HepG2 (cell line): ENCODE measurements at regions not wholly inside any gene's neighbourhood (a gene's known extent, or its start where the extent isn't known, plus 50 kb on each side); places are given as distances from the start of the nearest gene placed in this dataset.

Experiments
- ATAC-seq: fragments of 200-7000 bp; cut with Tn5 transposase; 3 replicates; pipeline ENCODE4 v1.9.1; 2020; ENCODE audit warnings: mild to moderate bottlenecking, moderate library complexity
- BruUV-seq: library from RNA; stranded (reverse); fragments of 400-500 nt; replicated peaks from 2 replicates; lab custom pipeline; 2021; lab: Mats Ljungman, UMichigan
- CTCF ChIA-PET: fragments of 300-600 bp; formaldehyde crosslinking; extraction: SDS; loops from one replicate; lab custom pipeline; 2021; ENCODE audit warnings: low total read pairs, inconsistent platforms, low intra/inter-chr PET ratio; lab: Yijun Ruan, JAX
- POLR2A ChIA-PET: fragments of 350-600 bp; sonication (Branson Sonifier 250); formaldehyde crosslinking; loops from one replicate; lab custom pipeline; 2020; ENCODE audit warnings: antibody characterized with exemption, inconsistent platforms; lab: Yijun Ruan, JAX
- DNase-seq: peaks from one replicate; pipeline ENCODE4 v3.0.0-alpha.2; 2015; ENCODE audit warnings: low spot score
- FAIRE-seq: peaks from 3 replicates; lab custom pipeline; 2011; peaks lifted over from hg19 to GRCh38; lab: Jason Lieb, UNC
- H2AFZ ChIP-seq: one replicate; pipeline ENCODE4 v1.6.1; 2011; ENCODE audit warnings: low read length, inconsistent platforms
- H3K27ac ChIP-seq: fragments of 300-600 bp; 3 replicates; pipeline ENCODE4 v1.8.0; 2011; ENCODE audit warnings: mixed run types, mild to moderate bottlenecking, mixed read lengths, low read length, inconsistent platforms; ENCODE audit not compliant: insufficient read depth; ENCODE audit errors: extremely low read length
- H3K27me3 ChIP-seq, 2 experiments: fragments of 200-600 bp in 1 of 2; 2 replicates in 1 of 2; 3 replicates in 1 of 2; pipeline versions ENCODE4 v1.6.0 to v1.8.0; 2011; ENCODE audit warnings: low read length in 2 of 2, mild to moderate bottlenecking in 2 of 2, moderate library complexity in 2 of 2, inconsistent platforms in 1 of 2; ENCODE audit not compliant: insufficient read depth in 2 of 2, control insufficient read depth in 1 of 2
- H3K36me3 ChIP-seq, 2 experiments: fragments of 200-600 bp in 1 of 2; replicated peaks in 1 of 2; 2 replicates in 1 of 2; 3 replicates in 1 of 2; pipeline versions ENCODE4 v1.5.1 to v1.8.0; 2011; ENCODE audit warnings: low read length in 2 of 2, inconsistent platforms in 1 of 2; ENCODE audit not compliant: insufficient read depth in 2 of 2, control insufficient read depth in 1 of 2
- H3K4me1 ChIP-seq: 2 replicates; pipeline ENCODE4 v1.5.1; 2012; ENCODE audit warnings: low read length, inconsistent platforms; ENCODE audit not compliant: insufficient read depth
- H3K4me2 ChIP-seq: 2 replicates; pipeline ENCODE4 v1.6.0; 2011; ENCODE audit warnings: low read depth, low read length, inconsistent platforms
- H3K4me3 ChIP-seq, 3 experiments: fragments of 200-600 bp in 1 of 3; sonication (generic), shearing (Covaris generic) in 1 of 3; replicated peaks in 1 of 3; 2 replicates each; pipeline ENCODE4 v1.5.1; 2011 to 2016; ENCODE audit warnings: low read length in 3 of 3, inconsistent platforms in 2 of 3, low read depth in 2 of 3, mild to moderate bottlenecking in 2 of 3, control low read depth in 1 of 3, mixed read lengths in 1 of 3; ENCODE audit not compliant: insufficient read depth in 1 of 3
- H3K79me2 ChIP-seq: one replicate; pipeline ENCODE4 v1.6.1; 2011; ENCODE audit warnings: low read length, inconsistent platforms; ENCODE audit not compliant: insufficient read depth
- H3K9ac ChIP-seq: 2 replicates; pipeline ENCODE4 v1.6.0; 2011; ENCODE audit warnings: mild to moderate bottlenecking, low read depth, low read length, inconsistent platforms; ENCODE audit not compliant: insufficient read depth
- H3K9me3 ChIP-seq: 2 replicates; pipeline ENCODE4 v1.5.1; 2012; ENCODE audit warnings: mild to moderate bottlenecking, low read length
- H4K20me1 ChIP-seq: 2 replicates; pipeline ENCODE4 v1.6.0; 2011; ENCODE audit warnings: inconsistent platforms, mild to moderate bottlenecking, low read length, moderate library complexity; ENCODE audit not compliant: insufficient read depth
- ARID4A ChIP-seq: sonication (generic); formaldehyde crosslinking; IDR thresholded peaks from 2 replicates; pipeline ENCODE4 v1.5.0; 2020; ENCODE audit warnings: mild to moderate bottlenecking, missing genetic modification reagents, borderline replicate concordance
- CCAR2 ChIP-seq: fragments of 200-400 bp; formaldehyde crosslinking; optimal IDR thresholded peaks from 2 replicates; pipeline ENCODE3; 2018; ENCODE audit warnings: low read depth, mild to moderate bottlenecking, low read length, moderate library complexity
- CREB1 ChIP-seq, 2 experiments: fragments of 450-650 bp in 1 of 2; IDR thresholded peaks; 2 replicates each; pipeline ENCODE4 v1.6.1; 2016 to 2017; ENCODE audit warnings: control low read depth in 1 of 2, mild to moderate bottlenecking in 1 of 2, missing compliant biosample characterization in 1 of 2, missing genetic modification characterization in 1 of 2
- HCFC1 ChIP-seq: fragments of 150-350 bp; IDR thresholded peaks from 2 replicates; pipeline ENCODE4 v1.6.1; 2014; ENCODE audit warnings: low read depth, low read length
- KIAA2018 ChIP-seq: sonication (generic); formaldehyde crosslinking; IDR thresholded peaks from 2 replicates; pipeline ENCODE4 v1.5.0; 2020; ENCODE audit warnings: mild to moderate bottlenecking, missing genetic modification reagents, borderline replicate concordance
- ZNF331 ChIP-seq: sonication (generic); formaldehyde crosslinking; IDR thresholded peaks from 2 replicates; pipeline ENCODE4 v1.4.0; 2020; ENCODE audit warnings: missing genetic modification reagents
- ZSCAN9 ChIP-seq: IDR thresholded peaks from 2 replicates; pipeline ENCODE4 v1.6.1; 2016; ENCODE audit warnings: borderline replicate concordance
- WGBS: methylation state at CpG from one replicate; pipeline ENCODE4 v1.1.6; 2017; ENCODE audit warnings: low lambda C conversion rate; 5-methylcytosine and 5-hydroxymethylcytosine counted together
- in situ Hi-C: cut with HindIII; loops from 2 replicates; pipeline ENCODE4 v1.10.0; 2017; ENCODE audit warnings: low pct_unique_long_range_greater_than_20kb; ENCODE audit not compliant: extremely low pct_ligation_motif_present
- intact Hi-C: fragments of 100-400 bp; cut with micrococcal nuclease; formaldehyde crosslinking; loops from one replicate; pipeline ENCODE4 v1.10.0; 2022; ENCODE audit not compliant: unreplicated experiment

DNA sequence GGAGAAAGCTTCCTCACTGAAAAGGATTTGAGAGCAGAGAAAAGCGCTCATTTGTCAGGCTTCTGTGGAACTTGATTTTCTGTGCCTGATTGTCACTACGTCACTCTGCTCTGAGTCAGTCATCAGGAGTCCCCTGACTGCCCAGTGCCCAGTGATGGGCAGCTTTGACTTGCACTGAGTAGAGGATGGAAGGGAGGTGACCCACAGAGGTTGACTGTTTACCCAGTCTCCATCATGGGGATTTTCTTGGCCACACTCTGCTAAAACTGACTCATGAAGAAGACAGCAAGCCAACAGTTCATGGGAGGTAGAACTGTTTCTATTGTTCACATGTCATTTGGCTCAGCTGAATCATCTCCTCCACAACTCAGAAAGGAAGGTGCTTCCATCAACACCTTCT lies 82.1 kb upstream of the DUSP10 start:
- 5% methylated on average over 2 of the region's 2 CpGs for WGBS
- no peak overlapping the region for H3K4me3 ChIP-seq
- FAIRE-seq: no peak
- intact Hi-C loops (no loop called here), in situ Hi-C loops (no loop called here)
- H3K4me1 ChIP-seq: no peaks in the 10 kb centered on the region
- DNase-seq: no peak
- no peak overlapping the region for H2AFZ ChIP-seq
- ATAC-seq: no peak
- H3K36me3 ChIP-seq: no peaks in the 10 kb centered on the region
- CTCF ChIA-PET: no interaction called here
- no TSS peak for BruUV-seq
- no peaks in the 10 kb centered on the region for H3K27me3 ChIP-seq
- no peak overlapping the region for H3K4me2 ChIP-seq
- H4K20me1 ChIP-seq: no peaks in the 10 kb centered on the region
- POLR2A ChIA-PET: no interaction called here
- no peaks in the 10 kb centered on the region for H3K79me2 ChIP-seq
- no peaks in the 10 kb centered on the region for H3K9me3 ChIP-seq
- no peak overlapping the region for H3K9ac ChIP-seq
- TF ChIP-seq ZNF331: no peak
- peak; percentile 67 for TF ChIP-seq CREB1 (IDR thresholded peaks at IDR 0.05)
- no peak for TF ChIP-seq CREB1 (CRISPR knock-in tag; IDR thresholded peaks at IDR 0.05)
- no peak for TF ChIP-seq ARID4A
- TF ChIP-seq CCAR2: no peak
- TF ChIP-seq, all 625 proteins: peak for 1
- no peak overlapping the region for H3K27ac ChIP-seq

DNA sequence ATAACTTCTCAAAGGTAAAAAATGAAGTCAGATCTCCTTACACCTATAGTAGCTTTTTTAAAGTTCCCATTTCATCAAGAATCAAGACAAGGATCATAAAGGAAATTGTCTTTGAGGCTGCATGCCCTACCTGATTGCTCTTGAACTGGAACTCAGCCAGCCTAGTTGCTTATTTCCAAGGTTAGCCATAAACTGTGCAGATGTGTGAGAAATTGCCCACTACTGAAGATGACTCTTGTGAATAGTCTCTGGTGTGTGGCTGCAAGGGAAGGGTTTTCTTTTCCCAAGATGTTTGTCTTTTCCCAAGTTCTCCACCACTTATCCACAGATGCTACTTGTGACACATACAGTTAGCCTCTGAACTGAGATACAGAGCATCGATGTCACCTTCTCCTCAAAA lies 81.7 kb upstream of the DUSP10 start:
- POLR2A ChIA-PET: no interaction called here
- no peaks in the 10 kb centered on the region for H3K27me3 ChIP-seq
- intact Hi-C loops (no loop called here), in situ Hi-C loops (no loop called here)
- 0% methylated on average over 1 of the region's 1 CpG for WGBS
- H2AFZ ChIP-seq: no peak overlapping the region
- no peaks in the 10 kb centered on the region for H3K4me1 ChIP-seq
- ATAC-seq (no peak), FAIRE-seq (no peak), DNase-seq (no peak)
- H3K9me3 ChIP-seq: no peaks in the 10 kb centered on the region
- no peak overlapping the region for H3K4me3 ChIP-seq
- H4K20me1 ChIP-seq: no peaks in the 10 kb centered on the region
- BruUV-seq: no TSS peak
- H3K27ac ChIP-seq: no peak overlapping the region
- H3K4me2 ChIP-seq: no peak overlapping the region
- no peaks in the 10 kb centered on the region for H3K36me3 ChIP-seq
- no peak overlapping the region for H3K9ac ChIP-seq
- CTCF ChIA-PET: no interaction called here
- no peaks in the 10 kb centered on the region for H3K79me2 ChIP-seq
- TF ChIP-seq KIAA2018 (CRISPR knock-in tag) (no peak), ZSCAN9 (CRISPR knock-in tag) (no peak), HCFC1 (no peak)
